ENCODE measurements at regions not wholly inside any gene's neighbourhood (a gene's known extent, or its start where the extent isn't known, plus 50 kb on each side); places are given as distances from the start of the nearest gene placed in this dataset.

- no peaks in the 10 kb centered on the region for H3K27me3 Mint-ChIP-seq
- POLR2A ChIA-PET: no interaction called here
- H3K27ac Mint-ChIP-seq: no peak overlapping the region
- peaks cover 1% of the 10 kb centered on the region for H3K36me3 Mint-ChIP-seq
- peaks cover 15% of the 10 kb centered on the region for H3K9me3 Mint-ChIP-seq
- no peak for DNase-seq
- no peaks in the 10 kb centered on the region for H3K4me1 Mint-ChIP-seq
- no peak overlapping the region for H3K4me3 Mint-ChIP-seq
- ATAC-seq (ENCODE audit: low read depth): no peak
These were observed 134.9 kb downstream of the HMHB1 start for GRCh38 chr5:143946837-143947236.

- peaks cover 1% of the 10 kb centered on the region for H3K36me3 Mint-ChIP-seq
- H3K27ac Mint-ChIP-seq: no peak overlapping the region
- H3K9me3 Mint-ChIP-seq: peaks cover 15% of the 10 kb centered on the region
- no peaks in the 10 kb centered on the region for H3K27me3 Mint-ChIP-seq
- H3K4me3 Mint-ChIP-seq: no peak overlapping the region
- DNase-seq (no peak), ATAC-seq (ENCODE audit: low read depth) (no peak)
- no peaks in the 10 kb centered on the region for H3K4me1 Mint-ChIP-seq
- POLR2A ChIA-PET: no interaction called here
These were observed 135.4 kb downstream of the HMHB1 start for GRCh38 chr5:143947313-143947712.

GRCh38 chr5:143952809-143953208, 140.8 kb downstream of the HMHB1 start:
- H3K4me1 Mint-ChIP-seq: peaks cover 2% of the 10 kb centered on the region

DNA sequence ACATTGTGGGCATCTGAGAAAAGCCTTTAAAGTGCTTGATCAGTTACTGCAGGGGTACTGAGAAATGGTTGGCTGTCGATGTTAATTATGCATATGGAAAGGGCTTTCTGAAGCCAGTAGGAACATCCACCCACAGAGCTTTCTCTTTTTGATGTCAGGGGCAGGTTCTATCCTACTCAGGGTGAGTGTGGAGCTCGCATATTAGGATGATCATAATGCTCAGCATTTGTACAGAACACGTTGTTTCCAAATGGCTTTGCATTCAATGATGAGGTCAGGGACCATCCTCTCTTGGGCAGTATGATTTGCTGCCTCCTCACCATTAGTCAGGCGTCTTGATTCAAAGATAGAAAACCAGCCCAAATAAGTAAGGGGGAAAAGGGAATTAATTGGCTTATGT, 141.9 kb downstream of the HMHB1 start:
- Mint-ChIP-seq H3K27me3 (peaks cover 11% of the 10 kb centered on the region), H3K9me3 (peaks cover 7% of the 10 kb centered on the region), H3K36me3 (no peaks in the 10 kb centered on the region), H3K4me1 (peaks cover 2% of the 10 kb centered on the region), H3K27ac (no peak overlapping the region), H3K4me3 (no peak overlapping the region)
- no peak for ATAC-seq (ENCODE audit: low read depth)
- DNase-seq: no peak
- POLR2A ChIA-PET: no interaction called here

More at GRCh38 chr5:143952809-143953208, 140.8 kb downstream of the HMHB1 start:
- Mint-ChIP-seq H3K4me3 (no peak overlapping the region), H3K27ac (no peak overlapping the region), H3K9me3 (peaks cover 7% of the 10 kb centered on the region), H3K36me3 (no peaks in the 10 kb centered on the region), H3K27me3 (peaks cover 11% of the 10 kb centered on the region)
- POLR2A ChIA-PET: no interaction called here
- no peak for ATAC-seq (ENCODE audit: low read depth)
- no peak for DNase-seq

DNA sequence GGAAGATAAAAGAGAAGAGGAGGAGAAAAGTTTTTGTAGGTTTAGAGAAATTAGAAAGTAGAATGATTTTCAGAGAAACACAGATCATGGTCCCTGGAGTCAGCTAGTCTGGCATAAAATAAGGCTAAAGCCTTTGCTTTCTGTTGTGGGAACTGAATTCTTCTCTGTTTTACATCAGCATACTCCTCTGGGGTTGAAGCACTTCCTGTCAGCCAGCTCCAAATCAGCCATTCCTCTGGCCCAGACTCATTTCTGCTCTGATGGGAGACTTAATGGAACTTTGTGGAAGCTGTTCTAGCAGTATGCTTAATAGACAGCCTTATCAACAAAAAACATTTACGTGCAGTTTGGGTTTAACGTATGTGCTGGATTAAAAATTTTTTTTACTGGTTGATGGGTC, 143.2 kb downstream of the HMHB1 start:
- DNase-seq (no peak), ATAC-seq (ENCODE audit: low read depth) (no peak)
- Mint-ChIP-seq H3K4me1 (peaks cover 2% of the 10 kb centered on the region), H3K9me3 (peaks cover 2% of the 10 kb centered on the region), H3K27ac (no peak overlapping the region), H3K4me3 (no peak overlapping the region), H3K27me3 (peaks cover 11% of the 10 kb centered on the region), H3K36me3 (no peaks in the 10 kb centered on the region)
- POLR2A ChIA-PET: no interaction called here

- peaks cover 11% of the 10 kb centered on the region for H3K27me3 Mint-ChIP-seq
- H3K4me3 Mint-ChIP-seq: no peak overlapping the region
- H3K9me3 Mint-ChIP-seq: peaks cover 2% of the 10 kb centered on the region
- DNase-seq (no peak), ATAC-seq (ENCODE audit: low read depth) (no peak)
- peaks cover 2% of the 10 kb centered on the region for H3K4me1 Mint-ChIP-seq
- H3K36me3 Mint-ChIP-seq: no peaks in the 10 kb centered on the region
- POLR2A ChIA-PET: no interaction called here
- no peak overlapping the region for H3K27ac Mint-ChIP-seq
These were observed 145.5 kb downstream of the HMHB1 start for GRCh38 chr5:143957455-143957854.

DNA sequence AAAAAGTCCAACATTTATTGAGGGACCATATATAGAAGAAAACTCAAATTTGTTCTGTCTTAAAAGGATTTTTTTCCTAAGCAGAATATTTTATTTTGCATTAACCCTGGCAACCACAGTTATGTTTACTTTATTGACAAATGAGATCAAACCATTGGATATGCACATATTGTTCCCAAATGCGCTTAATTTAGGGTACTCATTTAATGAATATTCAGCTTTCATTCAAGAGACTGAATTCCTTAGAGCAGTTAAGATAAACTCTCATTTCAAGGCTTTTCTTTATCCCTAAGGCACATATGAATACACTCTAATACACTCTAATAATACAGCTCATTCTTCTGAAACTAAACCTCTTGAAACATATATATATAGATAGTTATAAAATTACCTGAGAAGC, 150.2 kb downstream of the HMHB1 start:
- no peak overlapping the region for H3K27ac Mint-ChIP-seq

DNA sequence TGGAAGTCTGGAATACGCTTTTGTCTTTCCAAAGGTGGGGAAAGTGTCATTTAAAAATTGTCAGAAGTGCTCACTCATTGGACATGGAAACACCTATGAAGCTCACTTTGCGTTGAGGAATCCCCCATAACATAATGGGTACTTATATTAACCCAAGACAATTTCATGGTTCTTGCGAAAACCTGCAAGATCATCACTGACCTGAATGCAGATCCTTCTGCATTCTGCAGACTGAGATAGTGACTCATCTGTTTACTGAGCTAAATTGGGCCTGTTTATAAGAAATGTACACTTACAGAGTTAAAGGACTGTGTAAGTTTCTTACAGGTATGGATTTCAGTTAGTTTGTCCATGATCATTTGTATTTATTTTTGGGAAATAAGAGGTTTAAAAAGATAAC, 153.0 kb downstream of the HMHB1 start:
- H3K4me1 Mint-ChIP-seq: peaks cover 3% of the 10 kb centered on the region
- H3K4me3 Mint-ChIP-seq: no peak overlapping the region
- POLR2A ChIA-PET: no interaction called here
- H3K27me3 Mint-ChIP-seq: peaks cover under 1% of the 10 kb centered on the region
- no peak overlapping the region for H3K27ac Mint-ChIP-seq
- H3K36me3 Mint-ChIP-seq: no peaks in the 10 kb centered on the region
- no peaks in the 10 kb centered on the region for H3K9me3 Mint-ChIP-seq
- DNase-seq (no peak), ATAC-seq (ENCODE audit: low read depth) (no peak)

More for the DNA sequence above, 150.2 kb downstream of the HMHB1 start:
- no peak overlapping the region for H3K4me3 Mint-ChIP-seq
- ATAC-seq (ENCODE audit: low read depth): no peak
- peaks cover 3% of the 10 kb centered on the region for H3K4me1 Mint-ChIP-seq
- peaks cover 4% of the 10 kb centered on the region for H3K27me3 Mint-ChIP-seq
- no peaks in the 10 kb centered on the region for H3K36me3 Mint-ChIP-seq
- POLR2A ChIA-PET: no interaction called here
- no peak for DNase-seq
- no peaks in the 10 kb centered on the region for H3K9me3 Mint-ChIP-seq

GRCh38 chr5:143966280-143966679, 154.3 kb downstream of the HMHB1 start:
- peaks cover 3% of the 10 kb centered on the region for H3K4me1 Mint-ChIP-seq
- no peak overlapping the region for H3K4me3 Mint-ChIP-seq
- no peak for ATAC-seq (ENCODE audit: low read depth)
- H3K9me3 Mint-ChIP-seq: no peaks in the 10 kb centered on the region
- peaks cover 9% of the 10 kb centered on the region for H3K27me3 Mint-ChIP-seq
- H3K27ac Mint-ChIP-seq: no peak overlapping the region
- H3K36me3 Mint-ChIP-seq: no peaks in the 10 kb centered on the region
- no peak for DNase-seq
- POLR2A ChIA-PET: no interaction called here

DNA sequence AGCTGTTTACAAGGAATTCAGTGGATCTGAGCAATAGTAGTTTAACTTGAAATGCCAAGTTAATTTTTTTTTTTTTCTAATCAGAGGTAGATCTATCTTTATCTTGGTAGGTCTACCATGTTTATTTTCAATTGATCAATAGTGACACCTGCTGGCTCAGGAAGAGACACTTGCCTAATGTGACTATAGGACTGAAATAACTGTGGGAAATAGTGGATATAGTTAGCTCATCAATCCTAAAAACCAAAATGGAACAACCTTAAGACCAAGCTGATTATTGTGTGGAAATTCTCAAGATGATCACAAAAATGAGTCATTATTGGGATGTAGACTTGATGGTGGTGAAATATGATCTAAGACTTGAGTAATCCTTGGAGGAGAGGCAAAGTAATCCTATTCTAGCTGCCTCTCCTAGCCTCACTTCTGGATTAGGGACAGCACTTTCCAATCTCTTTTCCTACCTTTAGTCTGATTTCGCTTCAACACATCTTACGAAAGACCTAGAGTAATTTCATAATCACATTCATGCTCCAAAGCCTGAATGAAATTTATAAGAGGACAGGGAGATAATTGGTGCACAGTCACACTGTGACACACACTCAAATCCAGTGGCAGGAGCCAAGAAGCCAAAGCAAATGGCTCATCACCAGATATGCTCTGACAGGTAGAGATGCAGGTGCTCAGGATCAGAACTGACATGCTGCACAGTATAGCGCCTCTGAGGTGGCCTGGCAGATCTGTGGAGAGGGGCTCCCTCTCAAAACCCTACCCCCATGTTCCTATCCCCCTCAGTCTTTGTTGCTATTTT, 156.3 kb downstream of the HMHB1 start:
- H3K27me3 Mint-ChIP-seq: peaks cover 19% of the 10 kb centered on the region
- no peak overlapping the region for H3K4me3 Mint-ChIP-seq
- H3K9me3 Mint-ChIP-seq: no peaks in the 10 kb centered on the region
- no peaks in the 10 kb centered on the region for H3K36me3 Mint-ChIP-seq
- H3K4me1 Mint-ChIP-seq: peaks cover 3% of the 10 kb centered on the region
- DNase-seq (no peak), ATAC-seq (ENCODE audit: low read depth) (no peak)
- POLR2A ChIA-PET: interaction anchor here (0.6 kb wide), 1 partner anchor 564 kb away, joined by 3 read pairs; no protein-coding TSS in a partner anchor
- H3K27ac Mint-ChIP-seq: no peak overlapping the region

- DNase-seq: no peak
- ATAC-seq (ENCODE audit: low read depth): no peak
- H3K4me3 Mint-ChIP-seq: no peak overlapping the region
- H3K27me3 Mint-ChIP-seq: peaks cover 19% of the 10 kb centered on the region
- peaks cover 3% of the 10 kb centered on the region for H3K4me1 Mint-ChIP-seq
- H3K9me3 Mint-ChIP-seq: no peaks in the 10 kb centered on the region
- no peak overlapping the region for H3K27ac Mint-ChIP-seq
- no peaks in the 10 kb centered on the region for H3K36me3 Mint-ChIP-seq
- POLR2A ChIA-PET: no interaction called here
These were observed 158.2 kb downstream of the HMHB1 start for GRCh38 chr5:143970159-143970558.

DNA sequence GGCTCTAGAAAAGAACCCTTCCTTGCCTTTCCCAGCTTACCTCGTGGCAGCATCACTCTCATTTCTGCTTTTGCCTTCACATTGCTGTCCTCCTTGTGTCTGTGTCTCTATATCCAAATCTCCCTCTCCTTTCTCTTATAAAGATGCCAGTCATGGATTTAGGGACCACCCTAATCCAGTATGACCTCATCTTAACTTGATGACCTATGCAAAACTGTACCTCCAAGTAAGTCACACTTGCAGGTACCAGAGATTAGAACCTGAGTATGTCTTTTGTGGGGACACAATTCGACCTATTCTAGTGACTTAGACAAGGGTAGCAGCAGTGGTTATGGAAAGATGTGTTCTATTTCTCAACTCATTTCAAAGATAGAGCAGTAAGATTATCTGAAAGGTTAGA, 160.1 kb downstream of the HMHB1 start:
- Mint-ChIP-seq H3K9me3 (no peaks in the 10 kb centered on the region), H3K4me3 (no peak overlapping the region), H3K27me3 (peaks cover 19% of the 10 kb centered on the region), H3K27ac (no peak overlapping the region), H3K36me3 (no peaks in the 10 kb centered on the region), H3K4me1 (no peaks in the 10 kb centered on the region)
- POLR2A ChIA-PET: no interaction called here
- ATAC-seq (ENCODE audit: low read depth) (no peak), DNase-seq (no peak)

DNA sequence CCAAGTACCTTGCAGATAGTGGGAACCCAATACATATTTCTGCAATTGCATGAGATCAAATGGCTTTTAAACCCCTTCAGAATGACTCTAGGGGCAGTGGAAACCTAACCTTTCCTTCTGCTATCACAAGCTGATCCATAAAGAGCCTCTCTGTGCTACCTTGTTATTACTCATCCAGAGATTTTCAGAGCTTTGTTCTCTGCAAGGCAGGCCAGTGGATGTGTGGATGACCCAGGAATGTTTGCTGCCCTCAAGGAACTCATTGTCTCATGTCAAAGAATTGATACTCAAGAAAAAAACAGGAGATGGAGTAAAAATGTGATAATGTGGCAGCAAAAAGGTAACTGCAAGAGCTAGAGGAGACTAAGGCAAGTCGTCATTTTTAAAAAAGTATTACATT, 164.1 kb downstream of the HMHB1 start:
- Mint-ChIP-seq H3K9me3 (peaks cover 2% of the 10 kb centered on the region), H3K36me3 (no peaks in the 10 kb centered on the region), H3K4me3 (no peak overlapping the region), H3K27me3 (peaks cover 10% of the 10 kb centered on the region), H3K27ac (no peak overlapping the region), H3K4me1 (no peaks in the 10 kb centered on the region)
- ATAC-seq (ENCODE audit: low read depth): no peak
- no peak for DNase-seq
- POLR2A ChIA-PET: no interaction called here

DNA sequence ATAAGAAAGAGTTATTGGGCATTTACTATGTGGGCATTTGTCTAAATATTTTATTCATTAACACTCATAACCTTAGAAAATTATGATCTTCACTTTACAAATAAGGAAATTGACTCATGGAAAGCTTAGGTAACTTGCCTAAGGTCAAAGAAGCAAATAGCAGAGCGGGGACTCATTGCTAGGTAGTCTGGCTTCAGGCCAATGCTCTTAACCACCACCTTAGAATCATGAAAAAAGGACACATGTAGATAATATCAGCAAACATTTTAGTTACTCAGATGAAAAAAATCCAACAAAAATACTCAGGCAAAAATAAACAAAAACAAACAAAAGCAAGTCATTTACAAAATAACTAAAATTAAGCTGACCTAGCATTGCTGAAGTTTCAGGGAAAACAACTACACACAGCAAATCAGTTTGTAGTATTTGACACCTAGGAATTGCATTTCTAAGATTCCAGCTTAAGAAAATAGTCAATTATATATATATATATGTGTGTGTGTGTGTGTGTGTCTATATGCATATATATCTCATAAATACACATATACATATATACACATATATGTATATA, 166.0 kb downstream of the HMHB1 start:
- POLR2A ChIA-PET: no interaction called here
- Mint-ChIP-seq H3K27me3 (no peaks in the 10 kb centered on the region), H3K9me3 (peaks cover 3% of the 10 kb centered on the region), H3K36me3 (no peaks in the 10 kb centered on the region), H3K27ac (no peak overlapping the region), H3K4me1 (no peaks in the 10 kb centered on the region), H3K4me3 (no peak overlapping the region)
- ATAC-seq (ENCODE audit: low read depth): no peak
- DNase-seq: no peak

Data from activated naive CD8-positive, alpha-beta T cell treated with anti-CD3 and anti-CD28 coated beads, Interleukin-2, amount 10 ng/mL, durations not matched to agents 7 days and 5 days (primary cell).